Hematopoietic multipotent progenitor cell treated with erythropoietin and hydrocortisone succinate and interleukin-3 and kit ligand, for 15 days (in vitro differentiated cells): ENCODE measurements at regions not wholly inside any gene's neighbourhood (a gene's known extent, or its start where the extent isn't known, plus 50 kb on each side); places are given as distances from the start of the nearest gene placed in this dataset.

ENCODE experiments used
- DNase-seq: peaks from one replicate; pipeline ENCODE4 v3.0.0-alpha.2; 2015; ENCODE audit warnings: low spot score

GRCh38 chr7:25314731-25315267 lies 86.5 kb upstream of the NPVF start:
- no peak for DNase-seq

DNA sequence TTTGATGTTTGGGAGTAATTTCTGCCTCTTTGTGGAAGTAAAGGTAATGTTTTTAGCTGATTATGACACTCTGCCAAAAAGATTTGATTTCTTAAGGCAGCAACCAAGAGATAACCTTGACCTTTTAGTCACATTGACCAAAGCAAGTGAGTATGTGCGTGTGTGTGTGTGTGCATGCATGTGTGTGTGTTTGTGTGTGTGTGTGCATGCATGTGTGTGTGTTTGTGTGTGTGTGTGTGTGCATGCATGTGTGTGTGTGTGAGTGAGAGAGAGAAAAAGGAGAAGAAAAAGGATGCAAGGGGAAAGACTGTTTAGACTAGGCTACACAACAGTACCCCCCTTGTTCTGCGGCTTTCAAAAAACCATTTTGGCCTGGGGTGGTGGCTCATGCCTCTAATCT lies 88.1 kb upstream of the NPVF start:
- DNase-seq: no peak

DNA sequence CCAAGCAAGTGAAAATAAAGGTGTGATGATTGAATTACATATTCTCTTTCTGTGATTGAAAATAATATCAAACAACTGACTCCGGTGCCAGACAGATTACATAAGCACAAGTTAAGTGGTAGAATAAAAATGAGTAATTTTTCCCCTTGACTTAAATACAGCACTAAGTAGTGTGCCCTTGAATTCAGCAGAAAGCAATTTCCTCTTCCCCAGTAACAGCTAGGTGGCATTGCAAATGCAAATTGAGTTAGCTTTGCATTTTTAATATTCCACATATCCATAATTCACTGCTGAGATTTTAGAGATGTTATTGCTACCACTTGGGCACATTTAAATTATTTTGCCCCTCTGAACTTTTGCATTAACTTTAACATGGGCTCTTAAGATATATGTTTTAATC lies 89.8 kb upstream of the NPVF start:
- DNase-seq: no peak

GRCh38 chr7:25319707-25320106 lies 91.4 kb upstream of the NPVF start:
- no peak for DNase-seq

DNA sequence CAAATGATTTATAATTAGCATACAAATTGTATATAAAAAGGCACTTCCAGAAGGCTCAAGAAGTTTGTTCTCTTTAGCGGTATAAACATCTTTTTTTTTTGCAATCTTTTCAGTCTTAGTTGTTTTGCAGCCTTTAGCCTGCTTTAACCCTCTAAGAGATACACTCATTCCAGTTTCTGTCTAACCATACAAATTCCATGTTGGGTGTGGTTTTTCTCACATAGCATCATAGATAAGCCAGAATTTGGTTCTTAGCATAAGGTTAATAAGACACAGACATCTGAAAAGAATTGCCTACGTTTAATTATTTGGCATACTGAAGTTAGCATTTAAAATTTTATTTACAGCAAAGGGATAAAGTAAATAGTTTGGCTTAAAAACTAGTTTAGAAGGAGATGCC lies 92.5 kb upstream of the NPVF start:
- DNase-seq: no peak

DNA sequence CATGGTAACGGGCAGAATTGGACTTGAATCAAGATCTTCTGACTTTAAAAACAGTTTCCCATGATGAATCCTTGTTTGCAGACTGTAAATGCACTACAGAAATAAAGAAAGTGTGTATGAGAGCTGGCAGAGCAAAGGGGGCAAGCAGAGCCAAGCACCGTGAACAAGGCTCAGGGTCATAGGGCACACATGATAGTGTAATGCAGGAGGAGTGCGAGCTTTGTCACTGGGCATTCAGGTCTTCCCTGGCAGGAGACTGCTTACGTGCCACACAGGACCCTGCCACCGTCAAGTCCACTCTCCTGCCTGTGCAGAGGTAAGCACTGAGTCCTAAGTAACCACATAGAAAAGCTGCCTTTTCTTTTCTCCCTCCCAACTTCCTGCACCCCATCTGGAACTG lies 93.1 kb upstream of the NPVF start:
- no peak for DNase-seq

DNA sequence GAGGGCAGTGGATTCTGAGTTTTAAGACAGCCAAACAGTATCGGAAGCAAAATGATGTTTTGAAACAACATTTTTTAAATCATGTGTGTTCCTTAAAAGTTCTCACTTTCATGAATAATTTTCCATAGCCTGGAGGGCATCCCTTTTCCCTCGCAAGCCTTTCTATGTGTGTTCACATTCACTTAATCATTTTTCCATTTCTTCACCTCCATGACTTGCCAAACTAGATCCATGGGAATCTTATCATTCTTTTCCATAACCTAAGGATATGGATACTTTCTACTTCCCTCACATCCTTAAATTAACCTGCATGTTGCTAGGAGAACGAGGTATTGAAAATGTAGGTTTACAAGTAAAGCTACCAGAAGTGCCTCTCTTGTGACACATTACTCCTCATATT lies 94.2 kb upstream of the NPVF start:
- no peak for DNase-seq

GRCh38 chr7:25325186-25325757 lies 97.0 kb upstream of the NPVF start:
- DNase-seq: no peak

GRCh38 chr7:25326501-25327156 lies 98.3 kb upstream of the NPVF start:
- no peak for DNase-seq

GRCh38 chr7:25329815-25330214 lies 101.5 kb upstream of the NPVF start:
- no peak for DNase-seq

DNA sequence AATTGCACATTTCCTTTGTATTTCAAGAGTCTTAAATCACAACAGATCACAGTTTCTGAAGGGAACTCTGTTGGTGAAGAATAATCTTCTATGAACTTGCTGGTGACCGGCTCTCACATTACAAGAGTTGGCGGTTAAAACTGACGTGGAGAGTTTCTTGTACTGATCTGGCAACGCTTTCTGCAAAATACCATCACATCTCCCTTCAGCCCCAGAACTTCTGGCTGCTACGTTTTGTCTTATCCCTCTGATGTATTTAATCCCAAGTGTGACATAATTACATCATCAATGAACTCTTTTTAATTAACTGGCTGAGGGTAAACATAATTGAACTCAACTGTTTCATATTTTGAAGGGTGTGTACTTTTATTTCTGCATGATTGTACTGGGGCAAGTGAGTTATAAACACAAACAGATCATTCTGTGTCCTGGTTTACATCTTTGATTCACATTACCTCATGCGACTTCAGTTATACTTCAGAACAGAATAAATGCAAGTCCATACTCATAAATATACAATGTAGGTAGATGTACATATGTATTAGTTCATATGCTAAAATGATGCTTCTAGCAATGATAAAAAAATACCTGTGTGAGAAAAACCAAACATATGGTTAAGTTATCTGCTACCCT lies 105.1 kb upstream of the NPVF start:
- no peak for DNase-seq

GRCh38 chr7:25347360-25348066 lies 119.2 kb upstream of the NPVF start:
- no peak for DNase-seq

GRCh38 chr7:25348104-25348503 lies 119.8 kb upstream of the NPVF start:
- no peak for DNase-seq

DNA sequence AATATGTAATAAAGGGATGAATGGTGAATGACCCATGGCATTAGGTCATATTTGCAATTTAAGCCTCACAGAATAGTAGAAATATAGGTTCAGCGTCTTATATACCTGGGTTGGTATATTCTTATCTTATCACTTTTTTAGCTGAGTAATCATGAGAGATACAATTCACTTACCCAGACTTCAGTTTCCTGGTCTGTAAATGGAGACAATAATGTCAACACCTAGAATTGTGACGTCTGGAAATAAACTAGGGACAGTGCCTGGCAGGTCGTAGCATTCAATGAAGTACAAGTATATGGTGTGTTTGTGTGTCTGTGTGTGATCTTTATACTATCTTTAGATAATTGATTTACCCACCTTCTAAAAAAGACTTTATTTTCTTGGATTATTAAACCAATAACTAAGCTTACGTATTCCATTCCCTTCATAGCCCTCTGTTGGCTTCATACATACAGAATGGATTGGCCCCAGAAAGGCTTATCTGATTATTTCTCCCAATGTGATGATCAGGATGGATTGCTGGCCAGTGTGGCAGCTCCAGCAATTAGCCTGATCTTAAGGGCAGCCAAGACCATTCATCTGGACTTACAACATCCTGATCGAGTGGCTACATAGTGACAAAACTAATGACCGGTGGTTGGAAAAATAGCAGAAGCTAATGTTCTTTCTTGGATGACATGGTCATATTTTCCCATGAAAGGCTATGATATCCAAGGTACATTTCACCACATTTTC lies 121.2 kb upstream of the NPVF start:
- DNase-seq: no peak

- DNase-seq: no peak
Measured at GRCh38 chr7:25350041-25350440, 121.8 kb upstream of the NPVF start.

- DNase-seq: no peak
Measured at GRCh38 chr7:25351761-25352160, 123.5 kb upstream of the NPVF start.

- no peak for DNase-seq
Measured at GRCh38 chr7:25353196-25353595, 124.9 kb upstream of the NPVF start.

DNA sequence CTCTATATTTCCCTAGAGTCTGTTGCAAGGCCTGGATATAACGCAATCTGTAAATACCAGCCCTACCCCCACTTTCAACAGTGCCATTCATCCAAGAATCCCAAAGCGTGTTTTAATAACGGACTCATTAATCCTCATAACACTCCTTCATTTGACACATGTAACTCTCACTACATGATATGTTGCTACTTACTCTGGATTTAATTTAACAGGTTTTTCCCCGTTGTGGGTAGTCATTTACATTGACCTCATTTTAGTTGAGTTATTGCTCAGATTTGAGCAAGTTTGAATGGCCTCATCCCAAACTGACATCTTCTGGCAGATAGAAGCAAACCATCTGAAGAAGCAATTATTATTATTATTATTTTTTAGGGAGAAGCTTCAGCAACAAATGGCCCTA lies 125.4 kb upstream of the NPVF start:
- no peak for DNase-seq

DNA sequence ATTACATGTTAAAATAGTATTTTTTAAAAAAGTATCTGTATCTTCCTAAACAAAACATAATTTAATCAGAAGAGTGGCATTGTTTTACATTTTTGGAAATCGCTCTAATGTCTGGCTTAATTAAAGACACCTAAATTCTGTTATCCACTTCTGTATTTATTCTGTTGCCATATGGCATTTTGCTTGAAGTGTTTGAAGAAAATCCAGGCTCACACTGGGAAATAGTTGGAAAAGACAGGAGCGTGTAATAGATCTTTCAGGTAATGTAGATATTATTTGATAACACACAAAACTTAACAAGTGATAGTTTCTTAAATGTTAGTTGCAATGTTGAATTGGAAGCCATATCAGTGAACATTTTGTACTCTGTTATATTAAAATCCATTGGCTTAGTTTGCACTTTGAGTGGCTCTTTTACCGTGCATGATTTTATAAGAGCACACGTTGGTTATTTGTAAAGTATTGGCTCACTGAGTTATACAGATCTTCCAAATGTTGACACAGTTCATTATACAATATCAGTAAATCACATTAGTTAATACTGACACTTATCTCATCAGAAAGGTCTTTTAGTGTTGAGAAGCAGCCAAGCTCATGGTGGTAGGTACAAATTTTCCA lies 128.4 kb upstream of the NPVF start:
- no peak for DNase-seq

DNA sequence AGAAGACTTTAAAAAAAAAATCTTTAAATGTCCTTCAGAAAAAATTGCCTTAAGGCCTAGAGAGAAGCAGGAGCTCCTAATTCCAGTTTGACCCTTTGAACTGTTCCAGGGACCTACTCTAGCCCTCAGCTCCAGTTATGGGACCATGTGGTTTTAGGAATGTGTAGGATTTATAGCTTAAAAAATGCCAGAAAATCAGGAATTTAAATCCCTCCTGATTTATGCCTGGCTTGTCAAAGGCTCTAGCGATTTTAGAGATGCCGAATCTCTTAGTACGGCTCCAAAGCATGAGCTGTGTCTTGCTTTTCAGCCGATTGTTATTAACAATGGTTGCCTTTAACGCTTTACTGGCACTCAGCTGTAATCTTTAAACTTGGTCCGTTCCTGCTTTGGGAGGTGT lies 130.6 kb upstream of the NPVF start:
- no peak for DNase-seq

- no peak for DNase-seq
Measured at GRCh38 chr7:25359471-25360059, 131.3 kb upstream of the NPVF start.
